Activated B cell treated with CpG ODN at 0.5 μM for 24 hours (primary cell): ENCODE measurements at regions not wholly inside any gene's neighbourhood (a gene's known extent, or its start where the extent isn't known, plus 50 kb on each side); places are given as distances from the start of the nearest gene placed in this dataset.

ENCODE experiments used
- ATAC-seq: fragments of 200-7000 bp; cut with Tn5 transposase; one replicate; pipeline ENCODE4 v1.10.0; 2021; ENCODE audit warnings: low read depth, mild to moderate bottlenecking, moderate library complexity
- CTCF ChIA-PET: fragments of 350-600 bp; sonication (Branson Sonifier 250); formaldehyde crosslinking; loops from one replicate; lab custom pipeline; 2021; ENCODE audit warnings: antibody characterized with exemption; lab: Charles Lee
- POLR2A ChIA-PET: fragments of 350-600 bp; sonication (Branson Sonifier 250); formaldehyde crosslinking; loops from one replicate; lab custom pipeline; 2021; ENCODE audit warnings: antibody characterized with exemption; lab: Charles Lee
- DNase-seq: peaks from one replicate; pipeline ENCODE4 v3.0.0; 2022
- H3K27ac Mint-ChIP-seq: one replicate; pipeline ENCODE4 v1.8.0; 2020; ENCODE audit warnings: mixed read lengths
- H3K27me3 Mint-ChIP-seq: one replicate; pipeline ENCODE4 v1.8.0; 2021; ENCODE audit warnings: mixed read lengths
- H3K36me3 Mint-ChIP-seq: one replicate; pipeline ENCODE4 v1.8.0; 2021; ENCODE audit warnings: low read depth, mixed read lengths
- H3K4me1 Mint-ChIP-seq: one replicate; pipeline ENCODE4 v1.8.0; 2021; ENCODE audit warnings: mixed read lengths
- H3K4me3 Mint-ChIP-seq: one replicate; pipeline ENCODE4 v1.8.0; 2020; ENCODE audit warnings: mild to moderate bottlenecking, mixed read lengths
- H3K9me3 Mint-ChIP-seq: one replicate; pipeline ENCODE4 v1.8.0; 2020; ENCODE audit warnings: mixed read lengths
- intact Hi-C: fragments of 100-400 bp; cut with micrococcal nuclease; formaldehyde crosslinking; loops from one replicate; pipeline ENCODE4 v1.15.1; 2024
- TF ChIP-seq, protein P1 (sequence below): fragments of 200-600 bp; IDR thresholded peaks from one replicate; pipeline ENCODE4 v1.8.0; 2022; ENCODE audit warnings: antibody characterized with exemption, mild to moderate bottlenecking

DNA sequence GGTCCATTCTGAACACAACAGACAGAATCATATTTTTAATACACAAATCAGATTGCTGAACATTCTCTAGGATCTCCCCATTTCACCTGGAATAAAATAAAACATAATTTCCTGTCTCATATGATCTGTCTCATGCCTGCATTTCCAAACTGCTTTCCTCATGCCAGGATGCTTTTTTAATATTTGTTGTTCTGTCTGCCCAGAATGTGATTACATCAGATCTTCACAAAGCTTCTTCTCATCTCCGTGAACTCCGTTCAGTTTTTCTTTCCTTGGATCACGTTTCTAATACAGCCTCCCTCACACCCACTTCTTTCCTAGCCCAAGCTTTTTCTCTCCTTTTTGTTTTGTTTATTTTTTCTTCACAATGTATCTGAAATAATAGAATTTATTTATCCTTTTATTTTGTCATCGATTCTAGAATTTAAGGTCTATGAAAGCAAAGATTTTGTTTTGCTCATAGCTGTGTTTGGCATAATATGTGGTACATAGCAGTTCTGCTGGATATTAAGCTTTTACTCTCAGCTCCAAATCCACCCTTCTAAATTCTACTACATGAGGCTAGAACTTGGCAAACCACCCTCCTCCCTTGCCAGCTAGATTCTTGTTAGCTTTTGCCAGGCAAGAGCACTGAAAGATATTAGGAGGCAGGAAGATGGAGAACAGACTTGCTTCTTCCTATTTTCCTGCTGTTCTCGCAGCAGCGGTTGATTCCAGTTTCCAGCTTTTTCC is 165.5 kb upstream of the SLIT2 start:
- no peak for ATAC-seq
- H3K4me3 Mint-ChIP-seq = no peak overlapping the region
- no peak for DNase-seq
- TF ChIP-seq, protein P1, sequence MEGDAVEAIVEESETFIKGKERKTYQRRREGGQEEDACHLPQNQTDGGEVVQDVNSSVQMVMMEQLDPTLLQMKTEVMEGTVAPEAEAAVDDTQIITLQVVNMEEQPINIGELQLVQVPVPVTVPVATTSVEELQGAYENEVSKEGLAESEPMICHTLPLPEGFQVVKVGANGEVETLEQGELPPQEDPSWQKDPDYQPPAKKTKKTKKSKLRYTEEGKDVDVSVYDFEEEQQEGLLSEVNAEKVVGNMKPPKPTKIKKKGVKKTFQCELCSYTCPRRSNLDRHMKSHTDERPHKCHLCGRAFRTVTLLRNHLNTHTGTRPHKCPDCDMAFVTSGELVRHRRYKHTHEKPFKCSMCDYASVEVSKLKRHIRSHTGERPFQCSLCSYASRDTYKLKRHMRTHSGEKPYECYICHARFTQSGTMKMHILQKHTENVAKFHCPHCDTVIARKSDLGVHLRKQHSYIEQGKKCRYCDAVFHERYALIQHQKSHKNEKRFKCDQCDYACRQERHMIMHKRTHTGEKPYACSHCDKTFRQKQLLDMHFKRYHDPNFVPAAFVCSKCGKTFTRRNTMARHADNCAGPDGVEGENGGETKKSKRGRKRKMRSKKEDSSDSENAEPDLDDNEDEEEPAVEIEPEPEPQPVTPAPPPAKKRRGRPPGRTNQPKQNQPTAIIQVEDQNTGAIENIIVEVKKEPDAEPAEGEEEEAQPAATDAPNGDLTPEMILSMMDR = no peak
- H3K27ac Mint-ChIP-seq = no peak overlapping the region
- no peaks in the 10 kb centered on the region for H3K4me1 Mint-ChIP-seq
- CTCF ChIA-PET = no interaction called here
- POLR2A ChIA-PET = no interaction called here
- no peaks in the 10 kb centered on the region for H3K36me3 Mint-ChIP-seq
- no peaks in the 10 kb centered on the region for H3K9me3 Mint-ChIP-seq
- intact Hi-C loops = no loop called here
- no peaks in the 10 kb centered on the region for H3K27me3 Mint-ChIP-seq

DNA sequence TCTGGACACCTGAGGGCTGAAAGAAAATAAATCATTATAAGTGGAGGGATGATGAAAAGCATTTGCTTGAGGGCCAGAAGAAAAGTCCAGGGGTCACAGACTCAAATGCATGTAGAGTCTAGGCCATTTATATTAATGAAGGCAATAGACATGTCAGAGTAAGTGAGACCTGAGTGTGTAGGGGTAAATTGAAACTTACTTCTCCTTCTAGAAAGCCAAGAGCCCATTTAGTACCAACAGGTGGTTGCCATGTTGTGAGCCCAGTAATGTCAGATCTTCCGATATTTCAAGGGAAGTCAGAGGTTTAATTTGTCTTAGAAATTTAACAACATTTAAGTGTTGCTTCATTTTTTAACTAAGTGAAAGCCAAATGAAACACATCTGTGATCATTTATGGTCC is 166.1 kb upstream of the SLIT2 start:
- Mint-ChIP-seq H3K27ac (no peak overlapping the region), H3K4me1 (no peaks in the 10 kb centered on the region), H3K4me3 (no peak overlapping the region), H3K27me3 (no peaks in the 10 kb centered on the region), H3K36me3 (no peaks in the 10 kb centered on the region), H3K9me3 (no peaks in the 10 kb centered on the region)
- ATAC-seq = no peak
- ChIA-PET CTCF (no interaction called here), POLR2A (no interaction called here)
- intact Hi-C loops = no loop called here
- TF ChIP-seq, protein P1 = no peak
- DNase-seq = no peak

DNA sequence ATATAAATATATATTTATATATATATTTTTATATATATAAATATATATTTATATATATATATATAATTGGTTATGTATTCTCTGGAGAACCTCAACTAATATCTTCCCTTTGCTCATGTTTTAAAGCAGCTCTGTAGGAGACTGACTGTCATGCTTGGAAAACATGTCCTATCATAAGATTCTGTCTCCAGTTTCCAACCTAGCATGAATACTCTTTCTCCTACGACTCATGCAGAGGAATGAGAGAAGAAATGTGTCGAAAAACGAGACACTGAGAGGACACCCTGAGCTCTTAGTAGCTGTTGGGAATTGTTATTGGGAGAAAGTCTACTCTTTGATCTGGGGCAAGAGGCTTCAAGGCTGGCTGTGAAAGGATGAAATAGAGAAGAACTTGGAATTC is 166.5 kb upstream of the SLIT2 start:
- DNase-seq (no peak), ATAC-seq (no peak)
- Mint-ChIP-seq H3K4me1 (no peaks in the 10 kb centered on the region), H3K27ac (no peak overlapping the region), H3K27me3 (no peaks in the 10 kb centered on the region), H3K9me3 (no peaks in the 10 kb centered on the region), H3K36me3 (no peaks in the 10 kb centered on the region), H3K4me3 (no peak overlapping the region)
- TF ChIP-seq, protein P1 = no peak
- ChIA-PET POLR2A (no interaction called here), CTCF (no interaction called here)
- intact Hi-C loops = no loop called here

DNA sequence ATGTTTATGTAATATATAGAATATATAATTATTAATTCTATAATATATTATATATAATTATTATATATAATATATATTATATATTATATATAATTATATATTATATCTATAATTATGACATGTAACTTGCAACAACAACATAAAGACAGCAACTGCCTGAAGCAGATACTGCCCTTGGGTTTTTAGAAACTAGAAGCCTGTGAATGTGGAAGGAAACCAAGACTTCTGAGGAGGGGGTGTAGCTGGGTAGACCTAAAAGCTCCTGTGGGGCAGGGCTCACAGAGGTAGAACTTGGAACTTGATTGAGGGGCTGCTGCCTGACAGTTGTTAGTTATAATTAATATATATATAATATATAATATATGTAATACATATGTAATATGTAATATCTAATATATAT is 167.2 kb upstream of the SLIT2 start:
- TF ChIP-seq, protein P1 = no peak
- Mint-ChIP-seq H3K4me3 (no peak overlapping the region), H3K9me3 (no peaks in the 10 kb centered on the region), H3K4me1 (no peaks in the 10 kb centered on the region), H3K27me3 (no peaks in the 10 kb centered on the region), H3K36me3 (no peaks in the 10 kb centered on the region), H3K27ac (no peak overlapping the region)
- CTCF ChIA-PET = no interaction called here
- no peak for ATAC-seq
- DNase-seq = no peak
- intact Hi-C loops = no loop called here
- POLR2A ChIA-PET = no interaction called here

DNA sequence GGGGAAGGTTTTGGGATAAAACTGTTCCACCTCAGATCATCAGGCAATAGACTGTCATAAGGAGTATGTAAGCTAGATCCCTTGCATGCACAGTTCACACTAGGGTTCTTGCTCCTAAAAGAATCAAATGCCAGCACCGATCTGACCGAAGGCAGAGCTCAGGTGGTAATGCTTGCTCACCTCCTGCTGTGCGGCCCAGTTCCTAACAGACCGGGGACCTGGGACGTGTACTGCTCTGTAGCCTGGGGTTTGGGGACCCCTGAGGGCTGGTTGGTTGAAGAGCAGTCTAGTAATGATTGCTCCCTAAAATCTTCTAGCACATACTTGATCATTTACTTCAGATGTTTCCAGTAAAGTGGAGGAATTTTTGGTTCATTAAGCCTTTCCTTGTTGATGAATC is 173.1 kb upstream of the SLIT2 start:
- POLR2A ChIA-PET = no interaction called here
- Mint-ChIP-seq H3K4me3 (no peak overlapping the region), H3K27ac (no peak overlapping the region), H3K9me3 (no peaks in the 10 kb centered on the region), H3K36me3 (no peaks in the 10 kb centered on the region), H3K4me1 (no peaks in the 10 kb centered on the region), H3K27me3 (no peaks in the 10 kb centered on the region)
- DNase-seq (no peak), ATAC-seq (no peak)
- CTCF ChIA-PET = no interaction called here
- intact Hi-C loops = no loop called here
- TF ChIP-seq, protein P1 = no peak
